ENCODE measurements at regions not wholly inside any gene's neighbourhood (a gene's known extent, or its start where the extent isn't known, plus 50 kb on each side); places are given as distances from the start of the nearest gene placed in this dataset.

- TF ChIP-seq, protein P1, sequence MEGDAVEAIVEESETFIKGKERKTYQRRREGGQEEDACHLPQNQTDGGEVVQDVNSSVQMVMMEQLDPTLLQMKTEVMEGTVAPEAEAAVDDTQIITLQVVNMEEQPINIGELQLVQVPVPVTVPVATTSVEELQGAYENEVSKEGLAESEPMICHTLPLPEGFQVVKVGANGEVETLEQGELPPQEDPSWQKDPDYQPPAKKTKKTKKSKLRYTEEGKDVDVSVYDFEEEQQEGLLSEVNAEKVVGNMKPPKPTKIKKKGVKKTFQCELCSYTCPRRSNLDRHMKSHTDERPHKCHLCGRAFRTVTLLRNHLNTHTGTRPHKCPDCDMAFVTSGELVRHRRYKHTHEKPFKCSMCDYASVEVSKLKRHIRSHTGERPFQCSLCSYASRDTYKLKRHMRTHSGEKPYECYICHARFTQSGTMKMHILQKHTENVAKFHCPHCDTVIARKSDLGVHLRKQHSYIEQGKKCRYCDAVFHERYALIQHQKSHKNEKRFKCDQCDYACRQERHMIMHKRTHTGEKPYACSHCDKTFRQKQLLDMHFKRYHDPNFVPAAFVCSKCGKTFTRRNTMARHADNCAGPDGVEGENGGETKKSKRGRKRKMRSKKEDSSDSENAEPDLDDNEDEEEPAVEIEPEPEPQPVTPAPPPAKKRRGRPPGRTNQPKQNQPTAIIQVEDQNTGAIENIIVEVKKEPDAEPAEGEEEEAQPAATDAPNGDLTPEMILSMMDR (IDR thresholded peaks at IDR 0.05), result no peak
- TF ChIP-seq POLR2A (IDR thresholded peaks at IDR 0.05), result no peak
Observed at GRCh38 chr16:59236804-59237458, 502.8 kb upstream of the GOT2 start.

Measured in testis (tissue), 2 donors.